Adrenal gland (tissue), 5 donors: ENCODE measurements at regions not wholly inside any gene's neighbourhood (a gene's known extent, or its start where the extent isn't known, plus 50 kb on each side); places are given as distances from the start of the nearest gene placed in this dataset.

ENCODE experiments used
- POLR2A ChIP-seq, 2 donors: fragments of 450-650 bp; IDR thresholded peaks; one replicate each; pipeline ENCODE4 v1.6.1; 2017; ENCODE audit warnings: antibody characterized with exemption in 2 of 2, mild to moderate bottlenecking in 2 of 2, moderate library complexity in 1 of 2
- TF ChIP-seq, protein P1 (sequence below), 6 experiments: fragments of 450-650 bp in 4 of 6; fragments of 200-600 bp in 2 of 6; sonication (generic) in 1 of 6; IDR thresholded peaks; 1 replicate in 5 of 6; 2 replicates in 1 of 6; pipeline versions ENCODE4 v1.5.1 to v1.8.0; 2016 to 2021; ENCODE audit warnings: antibody characterized with exemption in 6 of 6, mild to moderate bottlenecking in 2 of 6, moderate library complexity in 1 of 6
- donor health status: DM: no; HTN: no; CAD: no.

DNA sequence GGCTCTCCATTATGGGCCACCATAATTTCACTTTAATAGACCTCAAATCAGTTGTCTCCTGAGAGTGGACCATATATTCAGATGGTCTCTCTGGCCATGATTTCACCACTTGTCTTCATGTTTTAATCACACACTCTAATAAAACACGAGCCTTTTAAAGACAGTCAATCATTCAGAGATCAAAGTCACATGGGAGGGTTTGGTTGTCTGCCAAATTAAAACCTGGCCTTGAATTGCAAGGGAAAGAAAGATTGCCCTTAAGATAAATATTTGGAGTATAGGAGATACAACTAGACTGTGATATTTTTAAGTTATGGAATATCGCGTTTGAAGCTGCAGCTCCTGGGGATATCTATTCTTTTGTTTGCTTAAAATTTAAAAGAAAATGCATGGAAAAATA, 377.8 kb upstream of the DDX18 start:
- TF ChIP-seq, protein P1, sequence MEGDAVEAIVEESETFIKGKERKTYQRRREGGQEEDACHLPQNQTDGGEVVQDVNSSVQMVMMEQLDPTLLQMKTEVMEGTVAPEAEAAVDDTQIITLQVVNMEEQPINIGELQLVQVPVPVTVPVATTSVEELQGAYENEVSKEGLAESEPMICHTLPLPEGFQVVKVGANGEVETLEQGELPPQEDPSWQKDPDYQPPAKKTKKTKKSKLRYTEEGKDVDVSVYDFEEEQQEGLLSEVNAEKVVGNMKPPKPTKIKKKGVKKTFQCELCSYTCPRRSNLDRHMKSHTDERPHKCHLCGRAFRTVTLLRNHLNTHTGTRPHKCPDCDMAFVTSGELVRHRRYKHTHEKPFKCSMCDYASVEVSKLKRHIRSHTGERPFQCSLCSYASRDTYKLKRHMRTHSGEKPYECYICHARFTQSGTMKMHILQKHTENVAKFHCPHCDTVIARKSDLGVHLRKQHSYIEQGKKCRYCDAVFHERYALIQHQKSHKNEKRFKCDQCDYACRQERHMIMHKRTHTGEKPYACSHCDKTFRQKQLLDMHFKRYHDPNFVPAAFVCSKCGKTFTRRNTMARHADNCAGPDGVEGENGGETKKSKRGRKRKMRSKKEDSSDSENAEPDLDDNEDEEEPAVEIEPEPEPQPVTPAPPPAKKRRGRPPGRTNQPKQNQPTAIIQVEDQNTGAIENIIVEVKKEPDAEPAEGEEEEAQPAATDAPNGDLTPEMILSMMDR (IDR thresholded peaks at IDR 0.05): no peak
- TF ChIP-seq POLR2A (IDR thresholded peaks at IDR 0.05): no peak
